HG02885 (cell line): ENCODE measurements at regions not wholly inside any gene's neighbourhood (a gene's known extent, or its start where the extent isn't known, plus 50 kb on each side); places are given as distances from the start of the nearest gene placed in this dataset.
"Not testable (repeated sequence)": the region's sequence is repeated elsewhere in the genome, so short reads cannot be mapped to it uniquely, and the experiment has no call there.

ENCODE experiments used
- ATAC-seq: cut with Tn5 transposase; IDR thresholded peaks from one replicate; pipeline ENCODE4 v1.9.1; 2021; ENCODE audit warnings: mild to moderate bottlenecking; ENCODE audit not compliant: unreplicated experiment, poor library complexity

- not testable (repeated sequence) for ATAC-seq
Measured at GRCh38 chr4:131883181-131883580, 1265.9 kb upstream of the PCDH10 start.

- not testable (repeated sequence) for ATAC-seq
Measured at GRCh38 chr4:131925662-131926061, 1223.4 kb upstream of the PCDH10 start.

GRCh38 chr4:131967646-131968045 lies 1181.4 kb upstream of the PCDH10 start:
- ATAC-seq, result not testable (repeated sequence)

- no peak for ATAC-seq
Measured at GRCh38 chr4:131974730-131975129, 1174.4 kb upstream of the PCDH10 start.

GRCh38 chr4:131975276-131976132 lies 1173.6 kb upstream of the PCDH10 start:
- ATAC-seq, result not testable (repeated sequence)

GRCh38 chr4:131976133-131977002 lies 1172.7 kb upstream of the PCDH10 start:
- not testable (repeated sequence) for ATAC-seq

- ATAC-seq, result no peak
Measured at GRCh38 chr4:131978120-131978519, 1171.0 kb upstream of the PCDH10 start.

GRCh38 chr4:131989576-131989975 lies 1159.5 kb upstream of the PCDH10 start:
- no peak for ATAC-seq

GRCh38 chr4:132001542-132001941 lies 1147.6 kb upstream of the PCDH10 start:
- no peak for ATAC-seq

GRCh38 chr4:132003593-132003992 lies 1145.5 kb upstream of the PCDH10 start:
- no peak for ATAC-seq

GRCh38 chr4:132015321-132015720 lies 1133.8 kb upstream of the PCDH10 start:
- ATAC-seq, result no peak

GRCh38 chr4:132016703-132017350 lies 1132.3 kb upstream of the PCDH10 start:
- ATAC-seq, result no peak

GRCh38 chr4:132026166-132026565 lies 1122.9 kb upstream of the PCDH10 start:
- ATAC-seq, result no peak

- no peak for ATAC-seq
Measured at GRCh38 chr4:132026816-132027215, 1122.3 kb upstream of the PCDH10 start.

GRCh38 chr4:132056496-132056895 lies 1092.6 kb upstream of the PCDH10 start:
- no peak for ATAC-seq

- no peak for ATAC-seq
Measured at GRCh38 chr4:132059227-132059626, 1089.9 kb upstream of the PCDH10 start.

- no peak for ATAC-seq
Measured at GRCh38 chr4:132062611-132063239, 1086.4 kb upstream of the PCDH10 start.

- ATAC-seq, result no peak
Measured at GRCh38 chr4:132063829-132064228, 1085.3 kb upstream of the PCDH10 start.

- ATAC-seq, result peak; percentile 68
Measured at GRCh38 chr4:132065940-132066495, 1083.1 kb upstream of the PCDH10 start.

- ATAC-seq, result no peak
Measured at GRCh38 chr4:132071815-132072214, 1077.3 kb upstream of the PCDH10 start.
